Smooth muscle cell (in vitro differentiated cells): ENCODE measurements at regions not wholly inside any gene's neighbourhood (a gene's known extent, or its start where the extent isn't known, plus 50 kb on each side); places are given as distances from the start of the nearest gene placed in this dataset.
"Not testable (repeated sequence)": the region's sequence is repeated elsewhere in the genome, so short reads cannot be mapped to it uniquely, and the experiment has no call there.

ENCODE experiments used
- DNase-seq: peaks from one replicate; lab custom pipeline; 2025; ENCODE audit not compliant: unreplicated experiment; lab: John Stamatoyannopoulos, UW
- H2AFZ ChIP-seq: fragments of 200-600 bp; sonication (generic); 2 replicates; pipeline ENCODE4 v1.6.0; 2016; ENCODE audit warnings: antibody characterized with exemption, low read depth, mild to moderate bottlenecking
- H3F3A ChIP-seq: fragments of 200-600 bp; sonication (generic); 2 replicates; pipeline ENCODE4 v1.6.0; 2017; ENCODE audit warnings: antibody characterized with exemption, low read depth
- H3K27ac ChIP-seq: fragments of 200-600 bp; sonication (generic); 2 replicates; pipeline ENCODE4 v1.5.1; 2016; ENCODE audit warnings: low read depth, mild to moderate bottlenecking
- H3K27me3 ChIP-seq: fragments of 200-600 bp; sonication (generic); 2 replicates; pipeline ENCODE4 v1.6.1; 2016; ENCODE audit warnings: low read depth, mild to moderate bottlenecking
- H3K36me3 ChIP-seq: fragments of 200-600 bp; sonication (generic); 2 replicates; pipeline ENCODE4 v1.5.1; 2016; ENCODE audit warnings: low read depth
- H3K4me1 ChIP-seq: fragments of 200-600 bp; sonication (generic); 2 replicates; pipeline ENCODE4 v1.5.1; 2016; ENCODE audit warnings: low read depth
- H3K4me2 ChIP-seq: fragments of 200-600 bp; sonication (generic); 2 replicates; pipeline ENCODE4 v1.6.0; 2016; ENCODE audit warnings: mild to moderate bottlenecking
- H3K4me3 ChIP-seq: fragments of 200-600 bp; sonication (generic); 2 replicates; pipeline ENCODE4 v1.5.1; 2016; ENCODE audit warnings: mild to moderate bottlenecking
- H3K79me2 ChIP-seq: fragments of 200-600 bp; sonication (generic); 2 replicates; pipeline ENCODE4 v1.6.0; 2016; ENCODE audit warnings: low read depth, mild to moderate bottlenecking
- H3K9ac ChIP-seq: fragments of 200-600 bp; sonication (generic); 2 replicates; pipeline ENCODE4 v1.6.0; 2016; ENCODE audit warnings: low read depth
- H3K9me3 ChIP-seq: fragments of 200-600 bp; sonication (generic); replicated peaks from 2 replicates; pipeline ENCODE4 v1.5.1; 2016; ENCODE audit warnings: low read depth
- H4K20me1 ChIP-seq: fragments of 200-600 bp; sonication (generic); 2 replicates; pipeline ENCODE4 v1.6.0; 2016; ENCODE audit warnings: low read depth
- whole genome bisulfite sequencing: methylation state at CpG from one replicate; pipeline ENCODE4 v1.1.7; 2016; ENCODE audit warnings: low lambda C conversion rate; 5-methylcytosine and 5-hydroxymethylcytosine counted together
- TF ChIP-seq, protein P1 (sequence below): fragments of 200-600 bp; sonication (generic); IDR thresholded peaks from 2 replicates; pipeline ENCODE4 v1.5.1; 2017; ENCODE audit warnings: borderline replicate concordance, mild to moderate bottlenecking, antibody characterized with exemption; ENCODE audit not compliant: insufficient read depth, poor library complexity, severe bottlenecking

DNA sequence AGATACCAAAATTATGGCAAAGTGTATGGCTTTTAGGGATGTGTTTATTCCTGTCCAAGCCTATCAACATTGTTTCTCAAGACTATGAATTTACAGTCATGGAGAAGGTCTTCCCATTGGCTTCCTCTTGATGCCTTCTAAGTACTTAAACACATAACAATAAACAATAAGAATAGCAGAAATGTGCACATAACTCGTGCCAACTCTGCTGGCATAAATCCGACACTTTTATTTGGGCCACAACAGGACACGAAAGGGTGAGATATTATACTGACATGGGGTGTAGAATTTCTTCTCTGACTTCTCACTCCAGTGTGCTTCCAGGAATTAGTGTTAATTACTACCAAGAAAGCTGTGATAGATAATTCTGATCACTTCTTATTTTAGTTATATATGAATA is 695.9 kb upstream of the SLC35B3 start:
- Histone ChIP-seq H2AFZ (no peak overlapping the region), H3K27ac (no peak overlapping the region), H3K4me2 (no peak overlapping the region), H3K4me1 (peaks cover 3% of the 10 kb centered on the region), H3F3A (peaks cover 7% of the 10 kb centered on the region), H3K9ac (no peak overlapping the region), H3K4me3 (no peak overlapping the region), H4K20me1 (no peaks in the 10 kb centered on the region), H3K9me3 (no peaks in the 10 kb centered on the region), H3K27me3 (no peaks in the 10 kb centered on the region), H3K79me2 (no peaks in the 10 kb centered on the region), H3K36me3 (no peaks in the 10 kb centered on the region)
- TF ChIP-seq, protein P1, sequence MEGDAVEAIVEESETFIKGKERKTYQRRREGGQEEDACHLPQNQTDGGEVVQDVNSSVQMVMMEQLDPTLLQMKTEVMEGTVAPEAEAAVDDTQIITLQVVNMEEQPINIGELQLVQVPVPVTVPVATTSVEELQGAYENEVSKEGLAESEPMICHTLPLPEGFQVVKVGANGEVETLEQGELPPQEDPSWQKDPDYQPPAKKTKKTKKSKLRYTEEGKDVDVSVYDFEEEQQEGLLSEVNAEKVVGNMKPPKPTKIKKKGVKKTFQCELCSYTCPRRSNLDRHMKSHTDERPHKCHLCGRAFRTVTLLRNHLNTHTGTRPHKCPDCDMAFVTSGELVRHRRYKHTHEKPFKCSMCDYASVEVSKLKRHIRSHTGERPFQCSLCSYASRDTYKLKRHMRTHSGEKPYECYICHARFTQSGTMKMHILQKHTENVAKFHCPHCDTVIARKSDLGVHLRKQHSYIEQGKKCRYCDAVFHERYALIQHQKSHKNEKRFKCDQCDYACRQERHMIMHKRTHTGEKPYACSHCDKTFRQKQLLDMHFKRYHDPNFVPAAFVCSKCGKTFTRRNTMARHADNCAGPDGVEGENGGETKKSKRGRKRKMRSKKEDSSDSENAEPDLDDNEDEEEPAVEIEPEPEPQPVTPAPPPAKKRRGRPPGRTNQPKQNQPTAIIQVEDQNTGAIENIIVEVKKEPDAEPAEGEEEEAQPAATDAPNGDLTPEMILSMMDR, result no peak
- DNase-seq, result no peak
- 86% methylated on average over 3 of the region's 3 CpGs for WGBS

GRCh38 chr6:9128970-9129369 is 693.6 kb upstream of the SLC35B3 start:
- H3F3A ChIP-seq, result peaks cover 12% of the 10 kb centered on the region
- no peaks in the 10 kb centered on the region for H3K9me3 ChIP-seq
- no peak overlapping the region for H3K9ac ChIP-seq
- TF ChIP-seq, protein P1, result no peak
- WGBS, result 85% methylated on average over 2 of the region's 2 CpGs
- no peak overlapping the region for H2AFZ ChIP-seq
- H3K4me2 ChIP-seq, result no peak overlapping the region
- no peaks in the 10 kb centered on the region for H3K36me3 ChIP-seq
- no peaks in the 10 kb centered on the region for H3K27me3 ChIP-seq
- H3K27ac ChIP-seq, result no peak overlapping the region
- peaks cover 3% of the 10 kb centered on the region for H3K4me1 ChIP-seq
- no peaks in the 10 kb centered on the region for H3K79me2 ChIP-seq
- no peak for DNase-seq
- H3K4me3 ChIP-seq, result no peak overlapping the region
- H4K20me1 ChIP-seq, result no peaks in the 10 kb centered on the region

- H3K4me2 ChIP-seq, result peak overlapping the region; percentile 14
- H3K79me2 ChIP-seq, result no peaks in the 10 kb centered on the region
- TF ChIP-seq, protein P1, result no peak
- no peaks in the 10 kb centered on the region for H3K27me3 ChIP-seq
- H3K36me3 ChIP-seq, result no peaks in the 10 kb centered on the region
- H3K9ac ChIP-seq, result no peak overlapping the region
- WGBS, result 19% methylated on average over 10 of the region's 10 CpGs
- no peak overlapping the region for H3K4me3 ChIP-seq
- no peak for DNase-seq
- peak overlapping the region; percentile 2 for H2AFZ ChIP-seq
- H4K20me1 ChIP-seq, result no peaks in the 10 kb centered on the region
- H3K27ac ChIP-seq, result peak overlapping the region; percentile 67
- H3F3A ChIP-seq, result peaks cover 12% of the 10 kb centered on the region
- no peaks in the 10 kb centered on the region for H3K9me3 ChIP-seq
- H3K4me1 ChIP-seq, result no peaks in the 10 kb centered on the region
Observed at GRCh38 chr6:9126878-9127560, 691.7 kb upstream of the SLC35B3 start.

DNA sequence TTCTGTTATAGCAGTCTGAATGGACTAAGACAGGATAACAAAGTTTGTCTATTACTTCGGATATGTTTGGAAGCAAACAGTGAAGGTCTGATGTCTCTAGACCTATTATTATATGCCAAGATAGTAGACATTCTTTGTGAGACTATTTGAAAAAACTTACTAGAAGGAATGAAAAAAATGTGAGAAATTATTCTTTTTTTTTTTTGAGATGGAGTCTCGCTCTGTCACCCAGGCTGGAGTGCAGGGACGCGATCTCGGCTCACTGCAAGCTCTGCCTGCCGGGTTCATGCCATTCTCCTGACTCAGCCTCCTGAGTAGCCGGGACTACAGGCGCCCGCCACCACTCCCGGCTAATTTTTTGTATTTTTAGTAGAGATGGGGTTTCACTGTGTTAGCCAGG is 690.7 kb upstream of the SLC35B3 start:
- H4K20me1 ChIP-seq, H3K4me3 ChIP-seq, H3K9me3 ChIP-seq, H3K27me3 ChIP-seq, H3K9ac ChIP-seq, H2AFZ ChIP-seq, H3K36me3 ChIP-seq, H3K4me1 ChIP-seq, H3K79me2 ChIP-seq, DNase-seq, H3K4me2 ChIP-seq: not testable (repeated sequence)
- Histone ChIP-seq H3K27ac (peak overlapping the region; percentile 67), H3F3A (peaks cover 12% of the 10 kb centered on the region)
- 62% methylated on average over 10 of the region's 10 CpGs for WGBS
